GM12878 (cell line): ENCODE measurements at regions not wholly inside any gene's neighbourhood (a gene's known extent, or its start where the extent isn't known, plus 50 kb on each side); places are given as distances from the start of the nearest gene placed in this dataset.

Experiments
- GATAD2B ChIP-seq: fragments of 450-650 bp; conservative IDR thresholded peaks from 2 replicates; pipeline ENCODE4 v1.6.1; 2017; ENCODE audit warnings: low read depth, mild to moderate bottlenecking, moderate library complexity
- SMC3 ChIP-seq: IDR thresholded peaks from 2 replicates; pipeline ENCODE4 v1.6.1; 2011; ENCODE audit warnings: low read length, improper control_type of control experiment, borderline replicate concordance
- TF ChIP-seq, protein P1 (sequence below), 3 experiments: IDR thresholded peaks in 2 of 3; conservative IDR thresholded peaks in 1 of 3; 2 replicates each; pipeline ENCODE4 v1.5.1; 2011; ENCODE audit warnings: low read depth in 3 of 3, low read length in 3 of 3, mild to moderate bottlenecking in 3 of 3, control low read depth in 2 of 3, moderate library complexity in 2 of 3, inconsistent platforms in 1 of 3, mixed read lengths in 1 of 3; ENCODE audit not compliant: control insufficient read depth in 2 of 3, insufficient read depth in 1 of 3; ENCODE audit errors: extremely low read depth in 1 of 3

DNA sequence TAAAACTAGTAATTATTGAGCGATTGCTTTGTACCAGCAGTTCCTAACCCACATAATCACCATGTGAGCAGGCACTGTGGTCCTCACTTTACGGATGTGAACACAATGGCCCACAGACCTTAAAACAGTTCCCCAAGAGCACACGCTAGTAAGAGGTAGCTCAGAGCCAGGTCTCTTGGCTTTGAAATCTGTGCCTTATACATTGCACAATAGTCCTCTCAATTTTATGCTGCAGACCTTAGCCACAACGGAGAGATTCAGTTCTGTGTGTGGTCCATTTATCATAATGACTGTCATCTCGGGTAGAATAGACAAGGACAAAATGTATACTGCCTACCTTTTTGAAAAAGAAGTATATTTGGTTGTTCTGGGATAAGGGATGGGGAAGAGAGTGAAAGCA is 289.0 kb upstream of the ANKRD55 start:
- no peak for TF ChIP-seq GATAD2B
- no peak for TF ChIP-seq SMC3
- TF ChIP-seq, protein P1, sequence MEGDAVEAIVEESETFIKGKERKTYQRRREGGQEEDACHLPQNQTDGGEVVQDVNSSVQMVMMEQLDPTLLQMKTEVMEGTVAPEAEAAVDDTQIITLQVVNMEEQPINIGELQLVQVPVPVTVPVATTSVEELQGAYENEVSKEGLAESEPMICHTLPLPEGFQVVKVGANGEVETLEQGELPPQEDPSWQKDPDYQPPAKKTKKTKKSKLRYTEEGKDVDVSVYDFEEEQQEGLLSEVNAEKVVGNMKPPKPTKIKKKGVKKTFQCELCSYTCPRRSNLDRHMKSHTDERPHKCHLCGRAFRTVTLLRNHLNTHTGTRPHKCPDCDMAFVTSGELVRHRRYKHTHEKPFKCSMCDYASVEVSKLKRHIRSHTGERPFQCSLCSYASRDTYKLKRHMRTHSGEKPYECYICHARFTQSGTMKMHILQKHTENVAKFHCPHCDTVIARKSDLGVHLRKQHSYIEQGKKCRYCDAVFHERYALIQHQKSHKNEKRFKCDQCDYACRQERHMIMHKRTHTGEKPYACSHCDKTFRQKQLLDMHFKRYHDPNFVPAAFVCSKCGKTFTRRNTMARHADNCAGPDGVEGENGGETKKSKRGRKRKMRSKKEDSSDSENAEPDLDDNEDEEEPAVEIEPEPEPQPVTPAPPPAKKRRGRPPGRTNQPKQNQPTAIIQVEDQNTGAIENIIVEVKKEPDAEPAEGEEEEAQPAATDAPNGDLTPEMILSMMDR (IDR thresholded peaks at IDR 0.05 in 2 of 3, conservative IDR thresholded peaks at IDR 0.05 in 1 of 3; ENCODE audit: control insufficient read depth in 2 of 3, extremely low read depth in 1 of 3, insufficient read depth in 1 of 3, low read depth in 3 of 3, low read length in 3 of 3), result no peak
